Neural cell (in vitro differentiated cells): ENCODE measurements at regions not wholly inside any gene's neighbourhood (a gene's known extent, or its start where the extent isn't known, plus 50 kb on each side); places are given as distances from the start of the nearest gene placed in this dataset.

Source experiments
- EP300 ChIP-seq: fragments of 450-650 bp; conservative IDR thresholded peaks from 2 replicates; pipeline ENCODE4 v1.6.1; 2014; ENCODE audit warnings: antibody characterized with exemption, mild to moderate bottlenecking, moderate library complexity; ENCODE audit not compliant: poor library complexity, severe bottlenecking
- POLR2AphosphoS5 ChIP-seq: IDR thresholded peaks from 2 replicates; pipeline ENCODE4 v1.6.1; 2012
- SMC3 ChIP-seq: fragments of 450-650 bp; conservative IDR thresholded peaks from 2 replicates; pipeline ENCODE4 v1.6.1; 2014; ENCODE audit warnings: antibody characterized with exemption, mild to moderate bottlenecking, moderate library complexity; ENCODE audit not compliant: poor library complexity
- TF ChIP-seq, protein P1 (sequence below): fragments of 450-650 bp; IDR thresholded peaks from 2 replicates; pipeline ENCODE4 v1.5.1; 2014; ENCODE audit warnings: antibody characterized with exemption, mild to moderate bottlenecking, moderate library complexity; ENCODE audit not compliant: poor library complexity, severe bottlenecking
- TF ChIP-seq, protein P2 (sequence below): IDR thresholded peaks from 2 replicates; pipeline ENCODE4 v1.6.1; 2012; ENCODE audit warnings: borderline replicate concordance

DNA sequence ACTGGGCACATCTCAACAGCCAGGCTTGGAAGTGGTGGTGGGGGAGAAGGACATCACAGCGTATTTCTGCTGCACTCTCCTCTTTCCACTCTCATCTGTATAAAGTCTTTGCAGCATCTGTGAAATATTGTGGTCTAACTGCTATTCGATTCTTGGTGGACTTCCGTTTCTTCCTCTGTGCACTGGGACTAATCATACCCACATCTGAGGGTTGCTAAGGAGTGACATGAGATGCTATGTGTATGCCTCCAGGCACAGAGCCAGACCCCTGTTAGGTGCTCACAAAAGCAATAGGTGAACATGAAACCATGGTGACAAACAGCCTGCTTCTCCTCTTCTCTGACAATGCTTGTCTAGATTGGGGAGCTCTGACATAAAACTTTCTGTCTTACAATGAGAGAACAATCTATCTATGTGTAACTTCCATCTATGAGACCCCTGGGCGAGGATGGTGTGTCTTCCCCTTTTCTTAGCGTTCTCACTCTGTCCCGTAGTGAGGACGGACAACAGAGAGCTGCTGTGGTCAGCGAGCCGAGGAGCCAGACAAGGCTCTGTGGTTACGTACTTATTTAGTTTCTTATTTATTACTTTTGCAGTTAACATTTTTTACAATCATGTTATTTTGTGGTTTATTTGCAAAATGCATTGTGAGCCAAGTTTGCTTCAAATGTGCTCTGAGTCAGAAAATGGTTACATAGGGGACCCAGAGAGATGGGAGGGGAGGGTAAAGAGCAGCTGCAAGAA lies 196.7 kb upstream of the TPRG1 start:
- TF ChIP-seq, protein P1, sequence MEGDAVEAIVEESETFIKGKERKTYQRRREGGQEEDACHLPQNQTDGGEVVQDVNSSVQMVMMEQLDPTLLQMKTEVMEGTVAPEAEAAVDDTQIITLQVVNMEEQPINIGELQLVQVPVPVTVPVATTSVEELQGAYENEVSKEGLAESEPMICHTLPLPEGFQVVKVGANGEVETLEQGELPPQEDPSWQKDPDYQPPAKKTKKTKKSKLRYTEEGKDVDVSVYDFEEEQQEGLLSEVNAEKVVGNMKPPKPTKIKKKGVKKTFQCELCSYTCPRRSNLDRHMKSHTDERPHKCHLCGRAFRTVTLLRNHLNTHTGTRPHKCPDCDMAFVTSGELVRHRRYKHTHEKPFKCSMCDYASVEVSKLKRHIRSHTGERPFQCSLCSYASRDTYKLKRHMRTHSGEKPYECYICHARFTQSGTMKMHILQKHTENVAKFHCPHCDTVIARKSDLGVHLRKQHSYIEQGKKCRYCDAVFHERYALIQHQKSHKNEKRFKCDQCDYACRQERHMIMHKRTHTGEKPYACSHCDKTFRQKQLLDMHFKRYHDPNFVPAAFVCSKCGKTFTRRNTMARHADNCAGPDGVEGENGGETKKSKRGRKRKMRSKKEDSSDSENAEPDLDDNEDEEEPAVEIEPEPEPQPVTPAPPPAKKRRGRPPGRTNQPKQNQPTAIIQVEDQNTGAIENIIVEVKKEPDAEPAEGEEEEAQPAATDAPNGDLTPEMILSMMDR, result no peak
- TF ChIP-seq POLR2AphosphoS5, result no peak
- TF ChIP-seq SMC3, result no peak
- TF ChIP-seq EP300, result no peak
- TF ChIP-seq, protein P2, sequence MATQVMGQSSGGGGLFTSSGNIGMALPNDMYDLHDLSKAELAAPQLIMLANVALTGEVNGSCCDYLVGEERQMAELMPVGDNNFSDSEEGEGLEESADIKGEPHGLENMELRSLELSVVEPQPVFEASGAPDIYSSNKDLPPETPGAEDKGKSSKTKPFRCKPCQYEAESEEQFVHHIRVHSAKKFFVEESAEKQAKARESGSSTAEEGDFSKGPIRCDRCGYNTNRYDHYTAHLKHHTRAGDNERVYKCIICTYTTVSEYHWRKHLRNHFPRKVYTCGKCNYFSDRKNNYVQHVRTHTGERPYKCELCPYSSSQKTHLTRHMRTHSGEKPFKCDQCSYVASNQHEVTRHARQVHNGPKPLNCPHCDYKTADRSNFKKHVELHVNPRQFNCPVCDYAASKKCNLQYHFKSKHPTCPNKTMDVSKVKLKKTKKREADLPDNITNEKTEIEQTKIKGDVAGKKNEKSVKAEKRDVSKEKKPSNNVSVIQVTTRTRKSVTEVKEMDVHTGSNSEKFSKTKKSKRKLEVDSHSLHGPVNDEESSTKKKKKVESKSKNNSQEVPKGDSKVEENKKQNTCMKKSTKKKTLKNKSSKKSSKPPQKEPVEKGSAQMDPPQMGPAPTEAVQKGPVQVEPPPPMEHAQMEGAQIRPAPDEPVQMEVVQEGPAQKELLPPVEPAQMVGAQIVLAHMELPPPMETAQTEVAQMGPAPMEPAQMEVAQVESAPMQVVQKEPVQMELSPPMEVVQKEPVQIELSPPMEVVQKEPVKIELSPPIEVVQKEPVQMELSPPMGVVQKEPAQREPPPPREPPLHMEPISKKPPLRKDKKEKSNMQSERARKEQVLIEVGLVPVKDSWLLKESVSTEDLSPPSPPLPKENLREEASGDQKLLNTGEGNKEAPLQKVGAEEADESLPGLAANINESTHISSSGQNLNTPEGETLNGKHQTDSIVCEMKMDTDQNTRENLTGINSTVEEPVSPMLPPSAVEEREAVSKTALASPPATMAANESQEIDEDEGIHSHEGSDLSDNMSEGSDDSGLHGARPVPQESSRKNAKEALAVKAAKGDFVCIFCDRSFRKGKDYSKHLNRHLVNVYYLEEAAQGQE, result no peak
